ENCODE measurements at regions not wholly inside any gene's neighbourhood (a gene's known extent, or its start where the extent isn't known, plus 50 kb on each side); places are given as distances from the start of the nearest gene placed in this dataset.

DNA sequence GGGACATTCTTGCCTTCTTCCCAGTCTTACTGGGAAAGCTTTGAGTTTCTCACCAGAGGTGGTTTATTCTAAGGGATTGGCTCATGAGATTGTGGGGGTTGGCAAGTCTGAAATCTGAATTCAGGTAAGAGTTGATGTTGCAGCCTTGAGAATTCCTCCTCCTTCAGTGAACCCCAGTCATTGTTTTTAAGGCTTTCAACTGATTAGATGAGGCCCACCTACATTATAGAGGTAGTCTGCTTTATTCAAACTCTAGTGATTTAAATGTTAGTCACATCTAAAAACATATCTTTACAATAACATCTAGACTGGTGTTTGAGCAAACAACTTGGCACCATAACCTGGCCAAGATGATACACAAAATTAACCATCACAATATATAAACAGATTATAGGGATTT lies 156.5 kb upstream of the MED14 start:
- Histone ChIP-seq H3T11ph (ENCODE audit: low read length) (no peak overlapping the region), H3K9ac (ENCODE audit: extremely low read depth, insufficient read length, low read length) (no peak overlapping the region), H3K79me2 (ENCODE audit: insufficient read depth, low read length) (no peaks in the 10 kb centered on the region), H3K79me1 (ENCODE audit: insufficient read depth, low read depth, low read length, poor library complexity, severe bottlenecking) (no peaks in the 10 kb centered on the region), H3K23ac (ENCODE audit: insufficient read length, low read depth, low read length) (no peak overlapping the region), H3K27me3 (ENCODE audit: insufficient read depth, low read length) (no peaks in the 10 kb centered on the region), H3K27ac (ENCODE audit: insufficient read length, low read depth, low read length) (no peak overlapping the region), H3K18ac (ENCODE audit: insufficient read length, low read depth, low read length) (no peak overlapping the region), H3K56ac (ENCODE audit: insufficient read length, low read depth, low read length) (no peak overlapping the region), H2BK20ac (ENCODE audit: low read depth, low read length, poor library complexity, severe bottlenecking) (no peak overlapping the region), H3K14ac (ENCODE audit: insufficient read depth, low read length) (no peak overlapping the region), H3K4me2 (ENCODE audit: insufficient read depth, insufficient read length, low read length) (no peak overlapping the region), H3K4me1 (ENCODE audit: insufficient read depth, low read length) (no peaks in the 10 kb centered on the region), H2AFZ (ENCODE audit: low read length) (no peak overlapping the region), H2BK120ac (ENCODE audit: low read depth, low read length, poor library complexity, severe bottlenecking) (no peak overlapping the region), H2BK15ac (ENCODE audit: low read depth, low read length) (no peak overlapping the region), H3K4ac (ENCODE audit: low read depth, low read length) (no peak overlapping the region), H2BK5ac (ENCODE audit: insufficient read length, low read length) (no peak overlapping the region), H4K8ac (replicated peaks; ENCODE audit: insufficient read length, low read depth, low read length) (no peak overlapping the region), H3K23me2 (ENCODE audit: insufficient read length, low read depth, low read length, poor library complexity, severe bottlenecking) (no peaks in the 10 kb centered on the region), H3K9me3 (ENCODE audit: control insufficient read depth, low read depth, low read length) (no peaks in the 10 kb centered on the region), H2BK12ac (ENCODE audit: insufficient read length, low read depth, low read length) (no peak overlapping the region), H2AK5ac (ENCODE audit: insufficient read length, low read length) (no peak overlapping the region), H4K91ac (ENCODE audit: insufficient read length, low read depth, low read length) (no peak overlapping the region), H4K5ac (ENCODE audit: insufficient read length, low read depth, low read length) (no peak overlapping the region), H4K20me1 (ENCODE audit: control insufficient read depth, insufficient read depth, insufficient read length) (no peaks in the 10 kb centered on the region)
- Mint-ChIP-seq H3K27me3 (ENCODE audit: low read depth) (no peaks in the 10 kb centered on the region; the same call in 1 of the 2 replicates), H3K36me3 (ENCODE audit: insufficient read depth in 1 of 3, low read depth in 3 of 3) (peaks cover 14 to 19% (median 17%) of the 10 kb centered on the region in 3 experiments), H3K4me1 (peaks cover 11% of the 10 kb centered on the region in 2 experiments), H3K9me3 (peaks cover 57 to 64% of the 10 kb centered on the region in 2 experiments), H3K27ac (no peak overlapping the region), H3K4me3 (no peak overlapping the region)
- no peak for DNase-seq
- TF ChIP-seq CTCF (conservative IDR thresholded peaks at IDR 0.05): no peak
